BJ (cell line): ENCODE measurements at regions not wholly inside any gene's neighbourhood (a gene's known extent, or its start where the extent isn't known, plus 50 kb on each side); places are given as distances from the start of the nearest gene placed in this dataset.

Experiments
- CTCF ChIA-PET: fragments of 350-600 bp; formaldehyde crosslinking; extraction: SDS; loops from one replicate; lab custom pipeline; 2021; ENCODE audit warnings: antibody characterized with exemption, inconsistent platforms; lab: Yijun Ruan, JAX
- POLR2A ChIA-PET: fragments of 300-600 bp; sonication (Branson Sonifier 250); formaldehyde crosslinking; extraction: SDS; loops from one replicate; lab custom pipeline; 2021; ENCODE audit warnings: antibody characterized with exemption; lab: Charles Lee
- DNase-seq: peaks from one replicate; pipeline ENCODE4 v3.0.0-alpha.2; 2011; ENCODE audit warnings: low read depth
- H3K27me3 ChIP-seq: 2 replicates; pipeline ENCODE4 v1.6.0; 2011; ENCODE audit warnings: low read length; ENCODE audit not compliant: control insufficient read depth, insufficient read depth
- H3K36me3 ChIP-seq: 2 replicates; pipeline ENCODE4 v1.5.1; 2011; ENCODE audit warnings: low read length; ENCODE audit not compliant: control insufficient read depth, insufficient read depth
- H3K4me3 ChIP-seq: 2 replicates; pipeline ENCODE4 v1.5.1; 2011; ENCODE audit warnings: low read depth, mild to moderate bottlenecking, control low read depth, low read length
- TF ChIP-seq, protein P1 (sequence below): IDR thresholded peaks from 2 replicates; pipeline ENCODE4 v1.5.1; 2011; ENCODE audit warnings: low read depth, mild to moderate bottlenecking, control low read depth, inconsistent platforms, low read length, moderate library complexity; ENCODE audit not compliant: insufficient read depth

DNA sequence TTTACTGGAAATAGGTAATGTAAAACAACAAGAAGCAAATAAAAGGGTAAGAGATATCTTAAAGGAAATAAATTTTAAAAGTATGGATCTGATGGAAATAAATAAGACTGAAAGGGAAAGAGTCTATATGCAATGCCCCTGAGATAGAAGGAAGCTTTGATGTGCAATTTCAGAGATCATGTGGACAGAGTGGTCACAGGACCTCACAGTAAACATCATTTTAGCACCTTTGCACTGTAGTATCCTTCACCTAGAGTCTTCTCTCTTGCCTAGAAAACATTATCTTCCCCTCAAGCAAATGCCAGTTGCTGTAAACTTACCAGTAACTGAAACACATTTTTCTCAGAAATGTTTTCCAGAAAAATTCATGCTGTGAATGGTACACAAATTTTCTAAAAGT lies 1621.3 kb upstream of the TMEFF2 start:
- TF ChIP-seq, protein P1, sequence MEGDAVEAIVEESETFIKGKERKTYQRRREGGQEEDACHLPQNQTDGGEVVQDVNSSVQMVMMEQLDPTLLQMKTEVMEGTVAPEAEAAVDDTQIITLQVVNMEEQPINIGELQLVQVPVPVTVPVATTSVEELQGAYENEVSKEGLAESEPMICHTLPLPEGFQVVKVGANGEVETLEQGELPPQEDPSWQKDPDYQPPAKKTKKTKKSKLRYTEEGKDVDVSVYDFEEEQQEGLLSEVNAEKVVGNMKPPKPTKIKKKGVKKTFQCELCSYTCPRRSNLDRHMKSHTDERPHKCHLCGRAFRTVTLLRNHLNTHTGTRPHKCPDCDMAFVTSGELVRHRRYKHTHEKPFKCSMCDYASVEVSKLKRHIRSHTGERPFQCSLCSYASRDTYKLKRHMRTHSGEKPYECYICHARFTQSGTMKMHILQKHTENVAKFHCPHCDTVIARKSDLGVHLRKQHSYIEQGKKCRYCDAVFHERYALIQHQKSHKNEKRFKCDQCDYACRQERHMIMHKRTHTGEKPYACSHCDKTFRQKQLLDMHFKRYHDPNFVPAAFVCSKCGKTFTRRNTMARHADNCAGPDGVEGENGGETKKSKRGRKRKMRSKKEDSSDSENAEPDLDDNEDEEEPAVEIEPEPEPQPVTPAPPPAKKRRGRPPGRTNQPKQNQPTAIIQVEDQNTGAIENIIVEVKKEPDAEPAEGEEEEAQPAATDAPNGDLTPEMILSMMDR = no peak
- no peaks in the 10 kb centered on the region for H3K36me3 ChIP-seq
- POLR2A ChIA-PET = no interaction called here
- H3K4me3 ChIP-seq = no peak overlapping the region
- H3K27me3 ChIP-seq = no peaks in the 10 kb centered on the region
- CTCF ChIA-PET = no interaction called here
- DNase-seq = no peak

DNA sequence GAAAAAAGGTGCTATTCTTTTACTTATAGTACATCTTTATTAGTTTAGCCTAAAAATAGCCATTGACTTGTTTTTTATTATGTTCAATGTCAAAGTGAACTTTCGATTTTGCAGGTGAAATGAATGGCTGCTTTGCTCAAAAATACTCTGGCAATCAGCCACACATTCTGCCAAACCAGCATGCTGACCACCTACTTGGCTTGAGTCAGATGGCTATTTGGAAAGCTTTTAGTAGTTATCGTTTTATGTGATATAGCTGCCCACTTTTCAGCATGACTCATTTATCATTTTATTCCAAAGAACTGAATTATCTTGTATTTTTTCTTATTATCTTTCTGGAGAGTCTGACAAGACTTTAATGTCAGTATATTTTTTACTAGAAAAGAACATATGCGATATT lies 1615.8 kb upstream of the TMEFF2 start:
- ChIA-PET CTCF (no interaction called here), POLR2A (no interaction called here)
- Histone ChIP-seq H3K27me3 (no peaks in the 10 kb centered on the region), H3K36me3 (no peaks in the 10 kb centered on the region), H3K4me3 (no peak overlapping the region)
- TF ChIP-seq, protein P1 = no peak
- no peak for DNase-seq

DNA sequence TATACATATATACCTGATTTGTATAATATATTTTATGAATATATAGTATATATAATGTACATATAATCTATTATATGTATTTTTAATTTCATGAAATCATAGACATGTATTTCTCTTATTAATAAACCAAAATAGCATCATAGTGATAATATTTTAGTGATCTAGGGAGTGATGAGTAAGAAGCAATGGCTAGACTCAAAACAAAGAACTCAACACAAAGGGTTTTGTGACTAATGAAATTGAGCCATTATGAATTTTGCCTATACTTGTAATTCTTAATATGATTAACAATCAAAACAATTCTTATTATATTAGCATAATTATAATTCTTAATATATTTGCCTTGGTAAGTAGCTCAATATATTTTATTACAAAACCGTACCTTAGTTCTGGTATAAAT lies 1614.1 kb upstream of the TMEFF2 start:
- POLR2A ChIA-PET = no interaction called here
- H3K27me3 ChIP-seq = no peaks in the 10 kb centered on the region
- no peak for DNase-seq
- no peaks in the 10 kb centered on the region for H3K36me3 ChIP-seq
- TF ChIP-seq, protein P1 = no peak
- CTCF ChIA-PET = no interaction called here
- H3K4me3 ChIP-seq = no peak overlapping the region

DNA sequence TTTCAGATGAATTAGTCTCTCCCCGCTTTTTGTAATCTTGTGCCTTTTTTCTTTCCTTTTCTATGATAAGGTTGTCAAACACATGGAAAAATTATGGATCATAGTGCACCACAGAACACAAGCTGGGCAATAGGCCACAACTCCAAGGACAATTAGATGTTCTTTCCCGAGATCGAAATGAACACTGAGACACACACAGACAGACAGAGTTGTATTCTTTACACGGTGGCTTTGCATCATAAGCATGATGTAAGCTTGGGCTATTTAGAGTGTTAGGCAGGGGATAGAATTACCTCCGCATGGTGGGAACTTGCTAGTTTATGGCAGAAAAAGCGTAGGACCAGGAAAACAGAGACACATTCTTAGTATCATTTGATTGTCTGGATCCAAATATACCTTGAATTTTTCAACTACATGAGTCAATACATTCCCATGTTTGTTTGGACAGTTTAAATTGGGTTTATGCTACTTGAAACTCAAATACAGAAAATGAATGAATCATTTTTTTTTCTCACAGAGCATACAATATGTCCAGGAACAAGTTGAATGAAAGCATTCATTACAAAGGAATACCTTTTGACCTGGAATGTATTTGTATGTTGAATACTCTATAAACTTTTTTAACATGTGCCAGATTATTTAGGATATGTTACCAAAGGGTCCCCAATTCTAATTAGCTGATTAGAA lies 1611.5 kb upstream of the TMEFF2 start:
- TF ChIP-seq, protein P1 = no peak
- no peaks in the 10 kb centered on the region for H3K36me3 ChIP-seq
- H3K27me3 ChIP-seq = no peaks in the 10 kb centered on the region
- H3K4me3 ChIP-seq = no peak overlapping the region
- DNase-seq = no peak
- POLR2A ChIA-PET = no interaction called here
- CTCF ChIA-PET = no interaction called here

DNA sequence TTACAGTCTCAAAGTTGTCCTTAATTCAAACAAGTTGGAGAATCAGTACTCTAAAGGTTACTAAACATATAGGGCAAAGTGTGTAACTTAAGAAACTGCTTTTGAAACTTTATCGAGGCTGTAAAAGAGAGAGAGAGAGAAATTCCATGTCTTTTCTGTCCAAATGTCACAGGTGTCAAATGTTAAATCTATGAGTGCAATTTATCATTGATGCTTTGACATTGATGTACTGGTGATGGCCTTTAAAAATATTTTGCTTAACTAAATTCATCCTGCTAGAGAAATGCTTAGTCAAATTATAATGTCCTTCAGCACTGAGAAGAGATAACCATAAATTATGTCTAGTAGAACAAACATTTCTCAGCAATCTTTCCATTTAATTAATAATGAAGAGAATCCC lies 1602.1 kb upstream of the TMEFF2 start:
- no peak for DNase-seq
- Histone ChIP-seq H3K36me3 (no peaks in the 10 kb centered on the region), H3K27me3 (no peaks in the 10 kb centered on the region), H3K4me3 (no peak overlapping the region)
- POLR2A ChIA-PET = no interaction called here
- CTCF ChIA-PET = no interaction called here
- TF ChIP-seq, protein P1 = no peak
